AG04450 (cell line): ENCODE measurements at regions not wholly inside any gene's neighbourhood (a gene's known extent, or its start where the extent isn't known, plus 50 kb on each side); places are given as distances from the start of the nearest gene placed in this dataset.

Experiments
- CTCF ChIA-PET: fragments of 300-600, 350-600 bp; formaldehyde crosslinking; extraction: SDS; loops from one replicate; lab custom pipeline; 2022; ENCODE audit warnings: antibody characterized with exemption, inconsistent platforms; lab: Charles Lee
- POLR2A ChIA-PET: fragments of 350-600 bp; formaldehyde crosslinking; extraction: SDS; loops from one replicate; lab custom pipeline; 2021; ENCODE audit warnings: antibody characterized with exemption, inconsistent platforms; lab: Yijun Ruan, JAX
- DNase-seq: peaks from one replicate; pipeline ENCODE4 v3.0.0-alpha.2; 2011; ENCODE audit warnings: low read depth, low spot score
- H3K27ac ChIP-seq: one replicate; pipeline ENCODE4 v1.5.1; 2012; ENCODE audit warnings: low read depth, low read length, control low read depth
- H3K27me3 ChIP-seq: one replicate; pipeline ENCODE4 v1.6.0; 2012; ENCODE audit warnings: low read length; ENCODE audit not compliant: control insufficient read depth, insufficient read depth
- H3K4me3 ChIP-seq: 2 replicates; pipeline ENCODE4 v1.5.1; 2011; ENCODE audit warnings: mild to moderate bottlenecking, low read depth, low read length, control low read depth
- H3K9me3 ChIP-seq: 2 replicates; pipeline ENCODE4 v1.5.1; 2012; ENCODE audit warnings: low read length; ENCODE audit not compliant: control insufficient read depth, insufficient read depth
- CTCF ChIP-seq: IDR thresholded peaks from 2 replicates; pipeline ENCODE4 v1.5.1; 2011; ENCODE audit warnings: low read depth, low read length, control low read depth, inconsistent platforms

GRCh38 chr2:30040147-30040546, 106.7 kb upstream of the YPEL5 start:
- ChIA-PET POLR2A (no interaction called here), CTCF (interaction anchor here (0.8 kb wide), 1 partner anchor 11 kb away, joined by 3 read pairs; no protein-coding TSS in a partner anchor)
- no peak for TF ChIP-seq CTCF
- H3K9me3 ChIP-seq, result no peaks in the 10 kb centered on the region
- peaks cover 6% of the 10 kb centered on the region for H3K27me3 ChIP-seq
- no peak for DNase-seq
- H3K27ac ChIP-seq, result no peak overlapping the region
- H3K4me3 ChIP-seq, result no peak overlapping the region

- no peak overlapping the region for H3K27ac ChIP-seq
- no peak for TF ChIP-seq CTCF
- CTCF ChIA-PET, result interaction anchor here (2.3 kb wide), 1 partner anchor 15 kb away, joined by 5 read pairs; no protein-coding TSS in a partner anchor
- no peak for DNase-seq
- H3K9me3 ChIP-seq, result no peaks in the 10 kb centered on the region
- POLR2A ChIA-PET, result no interaction called here
- peaks cover 6% of the 10 kb centered on the region for H3K27me3 ChIP-seq
- H3K4me3 ChIP-seq, result no peak overlapping the region
Measured at GRCh38 chr2:30041884-30042283, 104.9 kb upstream of the YPEL5 start.

GRCh38 chr2:30046396-30046795, 100.4 kb upstream of the YPEL5 start:
- Histone ChIP-seq H3K9me3 (no peaks in the 10 kb centered on the region), H3K4me3 (no peak overlapping the region), H3K27me3 (peaks cover 3% of the 10 kb centered on the region), H3K27ac (no peak overlapping the region)
- POLR2A ChIA-PET, result no interaction called here
- TF ChIP-seq CTCF, result no peak
- no peak for DNase-seq
- CTCF ChIA-PET, result no interaction called here

GRCh38 chr2:30046979-30047378, 99.8 kb upstream of the YPEL5 start:
- Histone ChIP-seq H3K27me3 (peaks cover 3% of the 10 kb centered on the region), H3K9me3 (no peaks in the 10 kb centered on the region), H3K4me3 (no peak overlapping the region), H3K27ac (no peak overlapping the region)
- CTCF ChIA-PET, result no interaction called here
- POLR2A ChIA-PET, result no interaction called here
- no peak for DNase-seq
- no peak for TF ChIP-seq CTCF

- CTCF ChIA-PET, result no interaction called here
- TF ChIP-seq CTCF, result no peak
- Histone ChIP-seq H3K27me3 (peaks cover 3% of the 10 kb centered on the region), H3K9me3 (no peaks in the 10 kb centered on the region), H3K4me3 (no peak overlapping the region), H3K27ac (no peak overlapping the region)
- POLR2A ChIA-PET, result no interaction called here
- DNase-seq, result no peak
Measured at GRCh38 chr2:30048636-30049175, 98.1 kb upstream of the YPEL5 start.
